ENCODE measurements at regions not wholly inside any gene's neighbourhood (a gene's known extent, or its start where the extent isn't known, plus 50 kb on each side); places are given as distances from the start of the nearest gene placed in this dataset.

DNA sequence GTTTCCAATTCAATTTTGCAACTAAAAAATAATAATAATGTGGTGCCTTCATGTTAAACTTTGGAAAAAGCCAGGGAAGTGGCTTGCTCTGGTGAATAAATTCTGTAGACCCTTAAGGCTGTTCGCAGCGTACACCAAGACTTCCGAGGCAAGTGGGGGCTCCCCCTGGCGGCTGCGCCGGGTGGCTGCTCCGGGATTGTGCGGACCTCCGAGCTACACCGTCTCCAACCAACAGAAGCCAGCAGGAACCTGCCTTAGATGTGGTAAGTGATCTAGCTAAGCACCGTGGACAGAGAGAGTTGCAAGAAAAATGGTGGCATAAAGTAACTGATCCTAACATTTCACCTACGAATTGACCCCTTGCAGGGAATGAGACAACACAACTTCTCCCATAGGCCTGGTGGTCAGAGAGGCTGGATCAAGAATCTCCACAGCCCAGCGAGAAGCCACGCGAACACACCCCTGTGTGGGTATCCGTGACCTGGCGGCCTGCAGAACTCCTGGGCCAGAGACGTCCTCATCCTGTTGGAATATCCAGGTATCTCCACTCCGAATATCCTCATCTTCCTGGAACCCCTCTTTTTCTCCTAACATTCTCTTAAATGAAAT is 69.6 kb downstream of the TBXT start:
- TF ChIP-seq, protein P1, sequence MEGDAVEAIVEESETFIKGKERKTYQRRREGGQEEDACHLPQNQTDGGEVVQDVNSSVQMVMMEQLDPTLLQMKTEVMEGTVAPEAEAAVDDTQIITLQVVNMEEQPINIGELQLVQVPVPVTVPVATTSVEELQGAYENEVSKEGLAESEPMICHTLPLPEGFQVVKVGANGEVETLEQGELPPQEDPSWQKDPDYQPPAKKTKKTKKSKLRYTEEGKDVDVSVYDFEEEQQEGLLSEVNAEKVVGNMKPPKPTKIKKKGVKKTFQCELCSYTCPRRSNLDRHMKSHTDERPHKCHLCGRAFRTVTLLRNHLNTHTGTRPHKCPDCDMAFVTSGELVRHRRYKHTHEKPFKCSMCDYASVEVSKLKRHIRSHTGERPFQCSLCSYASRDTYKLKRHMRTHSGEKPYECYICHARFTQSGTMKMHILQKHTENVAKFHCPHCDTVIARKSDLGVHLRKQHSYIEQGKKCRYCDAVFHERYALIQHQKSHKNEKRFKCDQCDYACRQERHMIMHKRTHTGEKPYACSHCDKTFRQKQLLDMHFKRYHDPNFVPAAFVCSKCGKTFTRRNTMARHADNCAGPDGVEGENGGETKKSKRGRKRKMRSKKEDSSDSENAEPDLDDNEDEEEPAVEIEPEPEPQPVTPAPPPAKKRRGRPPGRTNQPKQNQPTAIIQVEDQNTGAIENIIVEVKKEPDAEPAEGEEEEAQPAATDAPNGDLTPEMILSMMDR (conservative IDR thresholded peaks at IDR 0.05; ENCODE audit: low read depth, low read length): peak; percentile 72
- TF ChIP-seq EZH2phosphoT487 (IDR thresholded peaks at IDR 0.05; ENCODE audit: borderline replicate concordance, low read length): no peak
- no peak for TF ChIP-seq EZH2 (IDR thresholded peaks at IDR 0.05; ENCODE audit: low read length, unreplicated experiment)
